Renal pelvis (tissue), 1 donor: ENCODE measurements at regions not wholly inside any gene's neighbourhood (a gene's known extent, or its start where the extent isn't known, plus 50 kb on each side); places are given as distances from the start of the nearest gene placed in this dataset.

Experiments
- DNase-seq: peaks from one replicate; pipeline ENCODE4 v3.0.0-alpha.2; 2013

- no peak for DNase-seq
These were observed 1166.5 kb upstream of the NXPH2 start for GRCh38 chr2:139946690-139947089.

DNA sequence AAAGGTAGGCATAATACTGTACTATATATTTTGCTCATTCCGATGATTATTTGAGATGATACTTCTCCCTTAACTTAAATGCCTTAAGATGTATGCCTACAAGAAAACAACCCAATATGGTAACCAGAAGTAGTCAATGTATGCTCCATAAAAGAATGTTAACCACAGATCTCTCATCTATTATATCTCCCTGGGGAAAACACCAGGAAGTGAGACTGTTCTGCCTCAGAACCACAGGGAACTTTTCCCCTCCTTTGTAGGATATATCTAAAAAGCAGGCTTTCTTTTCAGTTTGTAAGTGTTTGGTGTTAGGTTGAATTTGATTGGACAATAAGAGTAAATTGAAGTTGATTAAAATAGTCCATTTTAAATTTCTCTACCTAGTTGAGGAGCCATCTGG, 1160.5 kb upstream of the NXPH2 start:
- DNase-seq = no peak

- no peak for DNase-seq
These were observed 1145.7 kb upstream of the NXPH2 start for GRCh38 chr2:139925903-139926302.

DNA sequence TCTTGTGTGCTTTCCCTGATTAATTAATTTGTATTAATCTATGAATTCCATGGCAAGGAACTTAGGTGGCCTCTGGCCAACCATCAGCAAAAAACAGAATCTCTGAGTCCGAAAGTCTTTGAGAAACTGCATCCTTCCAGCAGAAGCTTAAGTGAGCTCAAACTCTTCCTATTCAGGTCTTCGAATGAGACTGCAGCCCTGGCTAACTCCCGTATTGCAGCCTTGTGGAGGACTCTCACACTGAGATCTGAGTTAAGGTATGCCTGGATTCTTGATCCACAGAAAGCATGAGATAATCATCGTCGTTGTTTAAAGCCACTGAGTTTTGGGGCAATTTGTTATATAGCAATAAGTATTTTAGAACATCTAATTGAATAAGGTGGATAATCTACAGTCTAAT, 1143.9 kb upstream of the NXPH2 start:
- no peak for DNase-seq

GRCh38 chr2:139918982-139919381, 1138.8 kb upstream of the NXPH2 start:
- no peak for DNase-seq

GRCh38 chr2:139917690-139918384, 1137.6 kb upstream of the NXPH2 start:
- no peak for DNase-seq

DNA sequence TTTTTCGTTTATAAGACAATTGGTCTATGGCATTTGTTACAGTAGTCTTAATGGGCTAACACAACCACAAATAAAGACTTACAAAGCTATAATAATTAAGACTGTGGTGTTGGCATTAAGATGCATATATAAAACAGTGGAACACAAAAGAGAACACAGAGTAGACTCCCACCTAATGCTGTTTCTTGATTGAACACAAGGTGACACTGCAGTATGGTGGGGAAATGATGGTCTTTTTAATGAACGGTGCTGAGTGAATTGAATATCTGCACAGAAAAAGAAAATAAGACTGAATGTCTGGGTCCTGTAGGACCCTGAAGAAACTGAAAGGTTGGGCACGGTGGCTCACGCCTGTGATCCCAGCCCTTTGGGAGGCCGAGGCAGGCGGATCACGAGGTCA, 1136.6 kb upstream of the NXPH2 start:
- no peak for DNase-seq

DNA sequence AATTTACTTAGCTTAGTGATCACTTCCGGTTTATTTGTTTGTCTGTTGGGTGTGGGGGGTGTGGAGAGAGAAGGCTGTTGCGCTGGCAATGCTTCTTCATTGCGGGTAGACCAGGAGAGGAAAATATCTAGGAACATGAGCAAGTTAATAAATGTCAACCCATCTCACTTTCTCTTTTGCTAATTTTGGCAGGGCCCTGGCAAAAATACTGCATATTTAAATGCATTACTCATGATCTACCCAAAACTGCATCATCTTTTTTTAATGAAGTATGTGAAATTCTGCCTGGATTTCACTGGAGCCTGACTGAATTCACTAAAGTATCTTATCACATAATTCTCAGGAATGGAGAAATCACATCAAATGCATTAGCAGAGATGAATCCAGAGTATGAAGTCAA, 1131.0 kb upstream of the NXPH2 start:
- DNase-seq = no peak

GRCh38 chr2:139909136-139909535, 1128.9 kb upstream of the NXPH2 start:
- DNase-seq = no peak

DNA sequence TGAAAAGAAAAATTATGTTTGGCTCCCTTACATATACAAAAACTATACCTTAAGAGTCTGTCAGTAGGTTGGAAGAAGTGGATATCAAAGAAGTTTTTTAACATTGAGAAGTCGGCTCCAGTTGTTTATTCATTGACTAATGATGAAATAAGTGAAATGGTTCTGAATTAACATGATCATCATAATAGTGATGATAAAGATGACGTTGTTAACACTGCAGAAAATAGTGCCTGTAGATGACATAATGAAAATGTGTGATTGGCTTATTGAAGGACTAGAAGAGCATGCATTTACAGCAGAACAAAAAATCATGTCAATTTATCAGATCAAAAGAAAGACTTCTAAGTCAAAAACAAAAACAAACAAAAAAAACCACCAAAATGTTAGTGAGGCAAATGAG, 1125.4 kb upstream of the NXPH2 start:
- no peak for DNase-seq

DNA sequence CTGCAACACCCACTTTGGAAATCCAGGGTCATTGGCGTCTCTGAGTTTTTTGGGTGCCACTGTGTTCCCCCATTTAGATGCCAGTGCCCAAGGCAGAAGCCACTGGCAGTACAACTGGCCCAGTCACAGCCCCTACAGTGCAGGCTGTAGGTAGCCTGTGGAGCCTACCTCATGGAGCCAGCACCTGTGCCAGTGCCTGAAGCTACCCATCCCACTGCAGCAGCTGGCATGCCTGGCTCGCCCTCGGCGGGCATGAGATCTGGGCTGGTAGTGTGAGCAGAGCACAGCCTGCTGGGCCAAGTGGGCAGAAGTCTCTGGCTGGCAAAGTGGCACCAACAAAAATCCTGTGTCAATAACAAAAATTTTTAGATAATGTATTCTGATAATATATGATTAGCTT, 1111.4 kb upstream of the NXPH2 start:
- no peak for DNase-seq

GRCh38 chr2:139885921-139886498, 1105.8 kb upstream of the NXPH2 start:
- DNase-seq = no peak

GRCh38 chr2:139876964-139877363, 1096.8 kb upstream of the NXPH2 start:
- DNase-seq = no peak

GRCh38 chr2:139876321-139876720, 1096.1 kb upstream of the NXPH2 start:
- DNase-seq = no peak

DNA sequence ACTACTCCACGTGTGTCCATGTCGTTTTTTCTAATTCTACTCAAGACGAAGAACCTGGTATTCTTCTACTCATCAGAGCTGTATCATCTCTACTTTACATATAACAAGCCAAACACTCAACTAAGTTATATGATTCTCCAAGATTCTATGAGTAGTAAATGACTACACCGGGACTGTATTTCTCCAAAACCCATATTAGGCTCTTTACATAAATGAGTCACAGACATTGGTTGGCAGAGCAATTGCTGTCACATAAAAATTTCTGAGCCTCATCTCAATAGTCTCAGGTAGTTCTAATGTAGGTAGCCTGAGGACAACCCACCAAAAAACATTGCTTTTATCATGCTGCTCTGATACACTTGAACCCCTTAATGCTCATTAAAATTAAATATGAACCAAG, 1092.3 kb upstream of the NXPH2 start:
- no peak for DNase-seq

- no peak for DNase-seq
These were observed 1091.8 kb upstream of the NXPH2 start for GRCh38 chr2:139872032-139872431.

DNA sequence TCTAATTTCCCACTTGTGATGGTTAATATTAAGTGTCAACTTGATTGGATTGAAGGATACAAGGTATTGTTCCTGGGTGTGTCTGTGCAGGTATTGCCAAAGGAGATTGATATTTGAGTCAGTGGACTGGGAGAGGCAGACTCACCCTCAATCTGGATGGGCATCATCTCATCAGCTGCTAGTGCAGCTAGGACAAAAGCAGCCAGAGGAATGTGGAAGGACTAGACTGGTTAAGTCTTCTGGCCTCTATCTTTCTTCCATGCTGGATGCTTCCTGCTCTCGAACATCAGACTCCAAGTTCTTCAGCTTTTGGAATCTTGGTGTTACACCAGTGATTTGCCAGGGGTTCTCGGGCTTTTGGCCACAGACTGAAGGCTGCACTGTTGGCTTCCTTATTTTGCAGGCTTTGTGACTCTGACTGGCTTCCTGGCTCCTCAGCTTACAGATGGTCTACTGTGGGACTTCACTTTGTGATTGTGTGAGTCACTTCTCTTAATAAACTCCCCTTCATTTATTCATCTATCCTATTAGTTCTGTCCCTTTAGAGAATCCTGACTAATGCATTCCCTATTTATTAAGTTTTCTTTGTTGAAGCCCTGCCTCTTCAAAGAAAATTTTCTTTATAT, 1087.5 kb upstream of the NXPH2 start:
- DNase-seq = no peak

GRCh38 chr2:139864821-139865302, 1084.7 kb upstream of the NXPH2 start:
- no peak for DNase-seq

DNA sequence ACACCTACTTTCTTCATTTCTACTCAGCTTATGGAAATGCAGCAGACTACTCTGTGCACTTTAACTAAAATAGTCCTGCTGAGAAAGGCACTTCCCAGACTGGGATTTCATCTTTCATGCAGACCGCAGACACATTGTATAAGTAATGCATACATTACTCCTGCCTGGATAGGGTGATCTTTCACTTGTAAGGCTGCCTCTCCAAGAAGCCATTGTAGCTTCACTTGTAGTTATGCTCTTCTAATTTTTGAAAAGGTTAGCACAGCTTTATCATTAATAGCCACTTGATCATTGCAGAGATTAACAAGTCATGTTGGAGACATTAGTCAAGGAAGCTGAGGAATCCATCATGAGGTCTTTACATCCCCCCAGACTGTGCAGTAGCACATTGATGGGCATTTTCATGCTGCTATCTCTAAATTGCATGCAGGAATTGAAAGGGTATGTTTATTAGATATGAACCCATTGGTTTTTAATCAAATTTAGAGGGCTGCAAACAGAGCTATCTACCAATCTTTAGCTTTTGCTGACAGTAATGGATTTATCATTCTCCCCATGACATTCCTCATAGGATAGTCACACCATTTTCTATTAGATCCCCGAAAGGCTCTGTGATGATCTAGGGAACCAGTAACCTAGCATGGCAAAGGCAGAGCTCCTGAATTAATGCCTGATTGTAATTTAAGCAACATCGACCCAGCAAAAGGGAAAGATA, 1074.7 kb upstream of the NXPH2 start:
- DNase-seq = no peak

- DNase-seq = no peak
These were observed 1070.2 kb upstream of the NXPH2 start for GRCh38 chr2:139850254-139850890.

DNA sequence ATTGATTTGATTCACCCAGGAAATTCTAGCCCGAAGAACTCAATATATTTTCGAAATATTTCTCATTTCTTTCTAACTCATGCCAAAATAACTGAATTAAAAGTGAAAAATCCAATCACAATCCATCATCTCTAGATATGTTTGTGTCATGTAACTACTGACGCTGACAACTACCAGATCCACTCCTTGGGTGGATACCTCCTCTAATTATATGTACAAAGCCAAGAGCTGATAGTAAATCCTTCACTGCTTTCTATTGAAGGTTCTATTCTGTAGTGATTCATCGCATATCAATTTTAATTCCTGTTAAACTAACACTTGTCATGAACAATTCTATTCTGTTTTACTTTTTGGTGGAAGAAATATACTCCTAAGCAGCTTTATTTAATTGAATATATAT, 1056.6 kb upstream of the NXPH2 start:
- DNase-seq = no peak

GRCh38 chr2:139835101-139835500, 1054.9 kb upstream of the NXPH2 start:
- DNase-seq = no peak
